Retina (tissue), 1 donor: ENCODE measurements at regions not wholly inside any gene's neighbourhood (a gene's known extent, or its start where the extent isn't known, plus 50 kb on each side); places are given as distances from the start of the nearest gene placed in this dataset.
"Not testable (repeated sequence)": the region's sequence is repeated elsewhere in the genome, so short reads cannot be mapped to it uniquely, and the experiment has no call there.

Experiments used
- DNase-seq: peaks from one replicate; pipeline ENCODE4 v3.0.0-alpha.2; 2016

DNA sequence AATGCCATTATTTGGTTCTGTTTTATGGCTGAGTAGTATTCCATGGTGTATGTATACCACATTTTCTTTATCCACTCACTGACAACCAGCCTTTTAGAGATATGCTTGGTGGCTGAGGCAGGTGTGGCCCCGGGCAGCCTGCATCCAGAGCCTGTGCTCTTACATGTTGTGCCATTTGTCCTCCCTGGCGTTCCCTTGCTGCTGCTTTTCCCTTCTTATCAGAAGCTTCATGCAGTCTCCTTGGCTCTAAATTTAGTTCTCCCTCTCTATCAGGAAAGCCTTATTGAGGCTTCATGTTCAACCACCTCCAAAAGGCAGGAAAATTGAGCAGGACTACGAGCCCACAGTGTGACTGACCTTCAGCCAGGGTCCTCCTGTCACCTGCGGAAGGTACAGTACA lies 131.7 kb upstream of the ITGA6 start:
- DNase-seq, result no peak

DNA sequence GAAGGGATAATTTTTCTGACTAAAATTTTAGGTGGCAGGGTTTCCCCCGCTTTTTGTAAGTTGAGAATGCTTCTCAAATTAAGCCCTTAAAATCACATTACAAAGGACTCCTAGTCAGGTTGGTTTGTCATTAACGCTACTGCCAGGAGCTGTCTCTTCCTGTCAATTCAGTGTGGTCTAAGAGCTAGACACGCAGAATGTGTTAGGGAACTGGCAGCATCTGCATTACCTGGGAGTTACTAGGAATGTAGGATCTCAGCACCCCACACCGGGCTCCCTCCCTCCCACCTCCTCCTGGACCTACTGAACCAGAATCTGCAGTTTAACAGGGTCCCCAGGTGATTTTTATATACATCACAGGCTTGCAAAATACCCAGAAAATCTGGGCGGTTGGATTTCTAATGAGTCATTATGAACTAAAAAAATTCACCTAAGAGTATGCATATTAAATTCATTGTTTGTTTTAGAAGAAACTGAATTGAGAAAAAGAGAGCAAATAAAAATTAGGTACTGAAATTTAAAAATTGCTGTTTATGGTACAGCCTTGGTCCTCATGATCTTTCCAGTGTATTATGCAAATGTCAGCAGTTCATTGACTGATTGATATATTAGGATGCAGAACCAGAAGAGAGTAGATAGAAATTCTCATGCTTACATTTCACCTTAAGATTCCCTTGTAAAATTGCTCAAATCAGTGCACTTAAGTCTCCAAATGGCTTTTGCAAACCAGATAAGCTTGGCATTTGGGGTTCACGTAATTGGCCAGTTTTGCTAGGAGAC lies 130.9 kb upstream of the ITGA6 start:
- DNase-seq, result no peak

DNA sequence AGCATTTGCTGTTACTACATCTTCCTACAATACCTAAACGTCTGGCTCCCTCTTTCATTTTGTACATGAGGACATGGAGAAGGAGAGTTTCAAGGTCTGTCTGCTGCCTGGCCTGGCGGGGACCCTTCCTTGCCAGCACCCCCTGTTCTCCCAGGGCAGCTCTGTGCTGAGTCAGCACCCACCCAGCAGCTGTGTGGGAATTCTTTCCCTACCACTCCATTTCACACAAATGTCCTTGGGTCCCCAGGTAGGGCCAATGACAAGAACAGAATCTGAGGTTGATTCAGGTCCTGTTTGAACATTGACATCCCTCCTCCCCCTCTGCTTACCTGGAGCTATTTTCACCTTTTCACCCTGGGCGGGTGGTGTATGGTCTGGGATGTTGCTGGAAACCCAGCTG lies 129.9 kb upstream of the ITGA6 start:
- DNase-seq, result no peak

DNA sequence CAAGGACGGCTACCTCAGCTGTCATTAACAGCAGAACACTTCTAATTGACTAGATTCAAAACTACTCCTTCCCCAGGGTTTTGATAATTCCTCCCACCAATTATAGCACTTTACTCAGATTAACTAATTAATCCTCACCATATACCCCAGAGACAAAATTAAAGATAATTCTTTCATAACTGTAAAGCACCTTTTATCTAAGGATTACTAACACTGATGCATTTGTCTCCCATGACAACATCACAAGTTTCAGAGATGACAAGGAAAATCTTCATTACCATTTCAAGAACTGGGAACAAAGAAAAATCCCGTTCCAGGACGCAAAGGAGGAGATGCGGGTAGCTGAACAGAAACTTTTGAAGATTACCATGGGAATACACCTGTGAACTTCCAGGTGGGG lies 129.4 kb upstream of the ITGA6 start:
- DNase-seq, result no peak

DNA sequence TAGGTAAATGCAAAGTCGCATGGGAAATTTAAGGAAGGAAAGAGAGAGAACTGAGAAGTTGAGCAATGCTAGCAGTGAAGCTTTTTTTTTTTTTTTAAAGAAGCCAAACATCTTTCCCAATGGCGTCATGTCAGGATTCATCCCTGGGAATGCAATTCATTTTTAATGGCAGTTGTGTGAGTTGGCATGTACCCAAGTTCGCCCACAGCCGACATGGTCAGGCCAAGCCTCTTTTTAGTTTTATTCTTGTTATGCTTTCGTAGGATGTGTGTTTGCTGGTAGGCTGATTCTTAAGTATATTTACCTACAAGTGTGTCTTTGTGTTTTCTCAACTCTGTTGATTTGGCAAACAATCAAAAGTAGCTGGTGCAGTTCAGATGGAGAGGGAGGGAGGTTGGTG lies 127.6 kb upstream of the ITGA6 start:
- DNase-seq, result no peak

DNA sequence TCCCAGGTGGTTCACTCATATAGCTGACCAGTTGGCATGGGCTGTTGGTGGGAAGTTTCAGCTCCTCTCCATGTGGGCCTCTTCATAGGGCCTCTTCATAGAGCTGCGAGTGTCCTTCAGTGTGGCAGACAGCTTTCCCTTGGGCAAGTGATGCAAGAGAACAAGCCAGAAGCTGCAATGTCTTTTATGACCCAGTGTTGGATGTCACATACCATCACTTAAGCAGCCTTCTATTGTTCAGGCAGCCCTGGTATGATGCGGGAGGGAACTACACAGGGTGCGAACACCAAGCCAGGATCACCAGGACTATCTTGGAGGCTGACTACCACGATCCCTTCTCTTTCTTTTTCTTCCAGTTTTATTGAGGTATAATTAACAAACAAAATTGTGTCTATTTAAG lies 126.5 kb upstream of the ITGA6 start:
- no peak for DNase-seq

DNA sequence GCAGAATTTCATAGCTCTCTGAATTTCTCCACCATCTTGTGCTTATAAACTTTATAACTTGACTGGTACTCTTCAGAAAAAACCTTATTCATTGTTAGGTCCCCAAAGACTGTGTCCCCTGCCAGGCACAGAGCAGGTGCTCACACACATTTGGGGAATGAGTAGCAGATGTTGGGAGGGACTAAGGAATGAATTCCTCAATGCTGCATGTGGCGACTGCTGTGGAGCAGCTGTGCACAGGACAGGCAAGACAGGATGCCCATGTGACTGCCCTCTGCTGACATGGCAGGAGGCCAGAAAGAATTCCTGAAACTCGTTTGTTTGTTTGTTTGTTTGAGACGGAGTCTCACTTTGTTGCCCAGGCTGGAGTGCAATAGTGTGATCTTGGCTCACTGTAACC lies 122.3 kb upstream of the ITGA6 start:
- DNase-seq, result no peak

DNA sequence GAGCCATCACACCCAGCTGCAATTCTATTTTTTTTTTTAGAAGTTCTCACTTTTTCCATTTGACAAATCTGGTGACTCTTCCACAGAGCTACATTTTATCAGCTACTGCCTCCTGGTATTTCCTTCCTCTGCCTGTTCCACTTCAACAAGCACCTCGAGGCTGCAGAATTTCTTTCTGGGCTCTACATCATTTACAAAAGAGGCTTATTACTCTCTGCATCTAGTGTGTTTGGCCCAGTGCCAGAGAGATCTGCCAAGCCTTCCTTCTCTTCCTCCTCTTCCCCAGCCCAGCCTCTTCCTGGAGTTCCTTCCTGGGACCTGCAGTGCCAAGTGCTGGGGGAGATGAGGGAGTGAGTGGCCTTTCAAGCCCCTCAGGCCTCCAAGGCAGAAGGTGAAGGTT lies 119.6 kb upstream of the ITGA6 start:
- DNase-seq, result no peak

DNA sequence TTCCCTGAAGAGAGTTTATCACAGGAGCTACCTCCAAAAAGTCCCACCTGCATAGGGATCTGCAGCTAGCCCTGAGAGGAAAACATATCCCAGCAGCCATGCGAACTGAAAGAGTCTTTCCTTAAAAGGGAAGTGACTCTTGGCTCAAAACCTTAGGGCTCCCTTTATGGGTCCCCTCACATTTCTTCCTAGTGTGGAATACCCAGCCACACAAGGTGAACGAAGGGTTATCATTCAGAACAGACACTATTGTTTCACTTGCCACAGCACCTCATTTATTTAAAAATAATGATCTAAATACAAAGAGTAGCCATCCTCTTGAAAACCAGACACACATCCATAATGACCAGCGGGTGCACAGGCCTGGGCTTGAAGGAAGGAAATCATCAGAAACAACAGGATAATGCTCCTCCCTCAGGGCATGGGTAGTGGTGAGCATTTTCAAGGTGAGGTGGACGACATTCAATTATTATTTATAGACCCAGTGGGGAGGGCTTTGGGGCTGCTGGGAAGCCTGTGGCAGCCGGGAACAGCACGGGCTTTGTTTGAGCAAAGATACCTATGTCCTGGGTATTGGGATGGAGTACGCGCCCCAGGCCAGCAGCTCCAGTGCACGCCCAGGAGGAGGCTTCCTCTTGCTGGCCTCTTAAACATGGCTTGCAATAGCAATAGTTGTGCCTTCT lies 119.0 kb upstream of the ITGA6 start:
- no peak for DNase-seq

DNA sequence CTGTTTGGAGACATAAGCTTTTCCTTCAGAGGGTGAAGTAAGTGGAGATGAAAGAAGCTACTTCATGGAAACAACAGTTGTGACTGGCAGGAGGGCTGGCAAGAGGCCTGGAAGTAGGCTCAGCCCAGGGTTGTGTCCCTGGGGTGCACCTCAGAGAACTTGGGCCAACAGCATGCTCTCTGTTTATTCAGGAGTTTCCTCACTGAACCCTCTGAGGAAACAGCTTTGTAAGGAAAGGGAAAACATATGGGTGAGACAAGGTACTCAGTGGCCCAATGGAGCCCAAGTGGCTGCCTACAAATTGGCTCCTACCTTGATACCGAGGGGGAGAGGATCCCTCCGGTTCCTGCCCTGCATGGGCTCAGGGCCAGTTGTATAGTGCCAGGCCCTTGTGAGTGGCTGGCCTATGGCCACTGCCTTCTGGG lies 115.5 kb upstream of the ITGA6 start:
- DNase-seq, result no peak

DNA sequence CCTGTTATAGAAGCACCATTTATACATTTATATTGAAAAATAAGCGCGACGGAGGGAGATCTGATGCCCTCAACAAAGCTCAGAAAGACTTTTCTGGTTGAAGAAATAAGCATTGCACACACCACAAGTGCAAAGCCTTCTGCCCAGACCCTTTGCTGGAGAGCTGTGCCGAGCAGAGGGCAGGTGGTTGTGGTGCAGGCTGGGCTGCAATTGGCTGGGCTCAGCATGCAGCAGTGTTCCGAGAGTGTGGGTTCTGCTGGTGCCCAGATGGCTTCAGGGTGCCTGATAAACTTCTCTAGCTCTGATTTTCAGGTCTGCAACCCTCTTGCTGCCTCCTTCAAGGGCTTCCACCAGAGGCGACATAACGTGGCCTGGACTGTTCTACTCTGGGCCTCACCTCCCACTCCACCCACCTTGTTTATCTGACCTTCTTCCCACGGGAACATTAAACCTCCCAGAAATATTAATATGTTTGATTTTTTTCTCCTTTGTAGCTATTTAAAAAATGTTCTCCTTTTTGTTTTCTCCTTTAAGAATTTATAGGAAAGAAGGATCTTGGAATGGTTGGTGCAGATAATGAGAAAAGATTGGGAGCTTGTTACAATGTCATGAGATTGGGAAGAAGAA lies 113.6 kb upstream of the ITGA6 start:
- no peak for DNase-seq

DNA sequence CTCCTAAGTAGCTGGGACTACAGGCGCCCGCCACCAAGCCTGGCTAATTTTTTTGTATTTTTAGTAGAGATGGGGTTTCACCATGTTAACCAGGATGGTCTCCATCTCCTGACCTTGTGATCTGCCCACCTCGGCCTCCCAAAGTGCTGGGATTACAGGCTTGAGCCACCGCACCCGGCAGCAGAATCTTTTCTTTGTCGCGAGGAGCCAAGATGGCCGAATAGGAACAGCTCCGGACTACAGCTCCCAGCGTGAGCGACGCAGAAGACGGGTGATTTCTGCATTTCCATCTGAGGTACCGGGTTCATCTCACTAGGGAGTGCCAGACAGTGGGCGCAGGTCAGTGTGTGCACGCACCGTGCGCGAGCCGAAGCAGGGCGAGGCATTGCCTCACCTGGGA lies 112.3 kb upstream of the ITGA6 start:
- DNase-seq, result not testable (repeated sequence)

DNA sequence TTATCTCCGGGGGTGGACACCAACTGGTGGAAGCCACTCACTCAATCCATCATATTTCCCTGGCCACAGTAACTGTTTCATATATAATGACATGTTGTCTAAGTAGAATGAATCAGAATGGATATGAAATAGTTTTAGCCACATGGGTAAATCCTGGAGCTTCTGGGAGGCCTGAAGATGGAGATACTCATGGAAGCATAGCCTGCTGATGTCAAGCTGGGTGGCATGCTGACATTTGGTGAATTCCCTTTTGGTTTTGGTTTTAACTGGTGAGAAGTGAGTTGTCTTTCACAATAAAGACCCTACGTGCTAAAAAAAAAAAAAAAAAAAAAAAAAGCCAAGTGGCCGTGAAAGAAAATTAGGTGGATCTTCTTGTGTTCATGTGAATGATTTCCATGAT lies 105.3 kb upstream of the ITGA6 start:
- DNase-seq, result no peak

DNA sequence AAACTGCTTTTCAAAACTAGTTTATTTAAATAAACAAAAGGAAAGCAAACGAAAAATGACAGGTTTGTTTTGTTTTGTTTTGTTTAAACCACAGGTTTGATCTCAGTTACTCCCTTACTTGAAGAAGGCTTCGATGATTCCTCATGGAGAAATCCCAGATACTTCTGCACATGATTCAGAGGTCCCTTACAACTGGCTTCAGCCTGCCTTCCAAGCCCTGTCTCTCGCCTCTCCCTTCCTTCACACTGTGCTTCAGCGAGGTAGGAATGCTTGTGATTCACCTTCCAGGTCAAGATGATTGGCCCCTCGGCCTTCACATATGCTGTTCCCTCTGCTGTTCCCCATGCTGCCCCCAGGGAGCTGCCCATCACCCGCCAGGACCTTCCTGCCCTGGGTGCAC lies 104.1 kb upstream of the ITGA6 start:
- DNase-seq, result no peak

DNA sequence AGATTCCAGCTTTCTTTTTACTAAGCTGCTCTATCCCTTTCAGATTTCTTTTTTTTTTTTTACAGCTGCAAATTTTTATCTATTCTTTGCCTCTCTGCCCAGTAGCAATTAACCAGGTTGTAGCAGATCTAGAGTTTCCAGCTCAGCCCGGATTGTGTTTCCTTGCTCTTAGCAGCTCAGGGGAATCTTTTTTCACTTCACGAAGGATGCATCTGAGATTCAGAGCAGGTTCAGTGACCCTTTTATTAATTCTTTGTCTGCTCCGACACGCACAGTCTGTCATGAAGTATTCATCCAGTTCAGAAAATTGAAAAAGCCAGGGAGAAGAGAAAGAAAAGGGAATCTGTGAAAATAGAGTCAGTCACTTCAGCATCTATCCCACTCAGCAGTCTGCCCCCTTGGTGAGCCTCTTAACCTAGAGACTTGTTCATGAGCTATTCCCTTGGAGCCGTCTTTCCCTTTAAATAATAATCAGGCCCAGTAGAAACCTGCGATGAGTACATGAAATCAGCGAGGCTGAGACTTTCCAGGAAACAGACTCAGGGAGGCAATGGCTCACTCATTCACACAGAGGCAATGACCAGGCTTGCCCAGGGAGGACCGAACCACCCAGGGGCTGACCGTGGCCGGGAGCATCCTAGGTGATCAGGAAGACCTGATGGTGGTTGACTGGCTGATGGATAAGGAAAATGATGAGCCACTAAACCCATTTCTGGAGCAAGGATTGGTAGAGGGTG lies 103.4 kb upstream of the ITGA6 start:
- peak; percentile 64 for DNase-seq

DNA sequence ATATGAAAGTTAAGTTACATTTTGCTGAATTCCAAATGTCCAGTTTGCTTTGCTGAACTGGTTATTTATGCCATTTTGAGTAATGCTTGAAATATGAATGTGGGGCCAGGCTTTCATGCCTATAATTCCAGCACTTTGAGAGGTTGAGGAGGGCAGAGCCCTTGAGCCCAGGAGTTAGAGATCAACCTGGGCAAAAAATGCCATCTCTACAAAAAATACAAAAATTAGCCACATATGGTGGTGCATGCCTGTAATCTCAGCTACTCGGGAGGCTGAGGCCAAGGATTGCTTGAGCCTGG lies 101.2 kb upstream of the ITGA6 start:
- DNase-seq, result no peak

DNA sequence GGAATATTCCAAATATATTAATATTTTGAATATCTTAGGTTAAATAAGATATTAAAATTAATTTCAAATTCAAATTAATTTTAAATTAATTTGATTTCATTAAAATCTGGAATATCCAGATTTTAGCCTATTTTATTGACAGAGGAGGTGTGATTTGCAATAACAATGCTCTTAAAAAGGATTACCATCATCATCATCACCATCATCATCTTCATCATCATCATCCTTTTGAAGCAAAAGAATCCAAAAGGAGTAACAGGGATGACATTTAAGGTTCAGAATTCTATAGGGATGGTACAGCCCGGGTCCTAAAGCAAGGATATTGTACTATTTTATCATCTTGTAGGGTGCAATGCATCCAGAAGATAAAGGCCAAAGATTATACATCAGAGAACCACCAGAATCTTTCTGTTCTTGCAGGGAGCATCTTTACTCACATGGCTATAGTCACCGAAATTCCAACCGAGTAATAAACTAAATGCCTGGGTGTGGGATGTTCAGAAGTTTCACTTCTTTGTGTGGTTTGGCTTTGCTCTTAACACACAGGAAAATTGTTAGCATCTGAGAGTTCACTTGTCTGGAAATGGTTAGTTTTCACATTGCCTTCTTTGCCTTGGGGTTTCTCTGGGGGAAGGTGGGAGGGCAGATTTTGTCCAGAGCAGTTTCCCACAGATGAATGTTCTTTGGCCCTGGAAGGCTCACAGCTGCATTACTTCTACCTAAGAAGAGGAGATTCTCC lies 99.1 kb upstream of the ITGA6 start:
- DNase-seq, result no peak

DNA sequence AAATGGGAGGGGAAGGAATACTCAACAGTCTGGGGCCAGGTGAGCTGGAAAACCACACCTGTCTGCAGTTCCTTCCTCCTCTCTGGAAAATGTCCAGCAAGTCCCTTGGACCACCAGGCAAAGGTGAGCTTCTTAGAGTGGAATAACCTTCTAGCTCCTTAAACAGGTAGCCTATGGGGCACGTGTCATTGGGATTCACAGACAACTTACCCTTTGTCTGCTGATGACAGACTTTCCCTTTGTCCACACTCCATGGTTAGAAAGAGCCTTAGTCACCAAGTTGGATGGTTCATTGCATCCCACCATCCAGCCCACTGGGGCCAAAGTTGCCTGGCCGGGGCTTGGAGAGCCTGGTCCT lies 98.0 kb upstream of the ITGA6 start:
- no peak for DNase-seq

DNA sequence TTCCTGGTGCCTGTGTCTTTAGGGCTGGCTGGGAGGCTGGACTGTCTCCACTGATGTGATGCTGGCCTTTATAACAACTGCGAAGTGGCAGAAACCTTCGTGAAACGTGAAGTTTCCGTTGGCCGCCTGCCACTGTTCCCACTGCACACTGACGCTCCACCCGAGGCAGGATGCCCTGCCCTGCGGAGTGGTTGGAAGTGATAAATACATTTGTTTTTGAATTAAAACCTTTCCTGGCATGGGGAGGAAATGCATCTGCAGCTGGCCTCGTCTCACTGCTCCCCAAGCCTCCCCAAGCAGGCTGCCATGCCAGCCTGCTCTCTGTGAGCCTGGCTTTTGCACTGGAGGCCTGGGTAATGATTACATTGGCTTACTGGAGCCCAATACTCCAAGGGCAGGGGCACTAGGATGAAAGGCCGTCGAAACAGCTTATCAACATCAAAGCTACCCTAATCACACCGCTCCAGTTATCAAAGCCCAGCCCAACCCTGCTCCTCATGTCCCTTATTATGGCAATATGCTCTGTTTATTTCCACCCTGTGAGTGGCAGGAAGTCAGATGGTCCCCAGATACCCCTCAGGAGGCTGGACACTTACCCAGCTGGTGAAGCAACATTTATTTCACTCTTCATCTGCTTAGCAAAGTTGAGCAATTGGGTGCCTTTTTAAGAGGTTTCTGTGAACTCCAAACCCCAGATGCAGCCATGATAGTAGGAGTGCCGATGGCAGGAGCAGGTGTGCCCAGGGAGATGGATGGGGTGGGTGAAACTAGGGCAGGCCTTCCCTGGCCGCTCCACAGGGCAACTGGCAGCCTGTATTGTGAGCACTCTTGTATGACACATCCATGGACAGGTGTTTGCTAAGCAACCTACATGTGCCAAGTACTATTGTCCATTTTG lies 97.4 kb upstream of the ITGA6 start:
- no peak for DNase-seq

DNA sequence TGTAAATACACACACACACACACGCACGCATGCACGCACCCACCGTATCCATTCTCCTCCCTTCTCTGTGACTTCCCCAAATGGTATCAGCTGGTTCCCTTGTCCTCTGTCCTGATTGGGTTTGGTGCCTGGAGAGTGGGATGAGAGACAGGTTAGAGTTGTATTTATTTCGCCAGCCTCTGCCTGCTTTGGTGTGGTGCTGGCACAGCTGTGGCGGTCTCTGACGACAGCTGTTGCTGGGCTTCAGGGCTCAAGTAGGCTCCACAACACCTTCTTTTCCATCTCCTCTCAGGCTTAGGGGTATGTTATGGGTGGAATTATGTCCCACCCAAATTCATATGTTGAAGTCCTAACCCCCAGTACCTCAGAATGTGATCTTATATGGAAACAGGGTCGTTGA lies 94.9 kb upstream of the ITGA6 start:
- DNase-seq, result no peak

DNA sequence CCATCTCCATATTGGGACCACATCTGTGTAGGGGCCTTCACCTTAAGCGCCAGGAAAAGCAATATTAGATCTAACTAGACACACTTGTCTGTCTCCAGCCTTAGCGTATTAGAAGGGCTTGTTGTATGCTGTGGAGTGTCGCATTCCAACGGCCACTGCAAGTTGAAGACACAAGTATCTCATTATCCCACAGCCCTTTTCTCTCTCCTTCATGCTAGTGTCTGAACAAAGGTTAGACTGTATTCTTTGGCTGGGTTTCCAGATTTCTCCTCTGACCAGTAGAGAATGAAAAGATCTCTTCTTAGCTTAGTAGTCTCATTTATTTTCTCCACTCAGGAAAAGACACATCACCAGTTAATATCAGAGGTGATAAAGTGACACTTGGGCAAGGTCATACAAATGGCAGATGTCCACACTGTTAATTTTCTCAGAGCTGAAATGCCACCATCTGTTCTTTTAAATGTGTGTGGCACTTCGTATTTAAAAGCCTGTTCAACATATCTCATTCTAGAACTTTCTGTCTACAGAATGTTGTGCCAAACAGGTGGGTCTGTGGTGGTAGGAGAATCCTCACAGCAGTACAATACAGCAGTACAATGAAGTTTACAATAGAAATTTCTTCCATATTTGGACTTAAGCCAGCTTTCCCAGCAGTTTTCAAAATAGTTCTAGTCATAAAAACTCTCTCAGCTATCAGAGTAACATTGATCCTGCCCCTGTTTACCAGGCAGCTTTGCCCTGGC lies 94.0 kb upstream of the ITGA6 start:
- no peak for DNase-seq
